Hepatocyte (in vitro differentiated cells): ENCODE measurements at regions not wholly inside any gene's neighbourhood (a gene's known extent, or its start where the extent isn't known, plus 50 kb on each side); places are given as distances from the start of the nearest gene placed in this dataset.
A peak's percentile ranks its signal among the peaks of the same experiment; 100 is the strongest.
"Not testable (repeated sequence)": the region's sequence is repeated elsewhere in the genome, so short reads cannot be mapped to it uniquely, and the experiment has no call there.

Source experiments
- DNase-seq: peaks from one replicate; pipeline ENCODE4 v3.0.0-alpha.2; 2016; ENCODE audit warnings: low spot score
- H2AFZ ChIP-seq: fragments of 200-600 bp; sonication (generic); 2 replicates; pipeline ENCODE4 v1.6.0; 2016; ENCODE audit warnings: antibody characterized with exemption, mild to moderate bottlenecking
- H3K27ac ChIP-seq: fragments of 200-600 bp; sonication (generic); 2 replicates; pipeline ENCODE4 v1.5.1; 2016; ENCODE audit warnings: mild to moderate bottlenecking
- H3K27me3 ChIP-seq: fragments of 200-600 bp; sonication (generic); 2 replicates; pipeline ENCODE4 v1.6.1; 2016
- H3K36me3 ChIP-seq: fragments of 200-600 bp; sonication (generic); replicated peaks from 2 replicates; pipeline ENCODE4 v1.5.1; 2016; ENCODE audit warnings: low read depth; ENCODE audit not compliant: insufficient read depth
- H3K4me1 ChIP-seq: fragments of 200-600 bp; sonication (generic); 2 replicates; pipeline ENCODE4 v1.5.1; 2016; ENCODE audit warnings: mild to moderate bottlenecking, moderate library complexity; ENCODE audit not compliant: insufficient read depth
- H3K4me2 ChIP-seq: fragments of 200-600 bp; sonication (generic); 2 replicates; pipeline ENCODE4 v1.6.0; 2016
- H3K4me3 ChIP-seq: fragments of 200-600 bp; sonication (generic); 2 replicates; pipeline ENCODE4 v1.5.1; 2016; ENCODE audit warnings: mild to moderate bottlenecking
- H3K79me2 ChIP-seq: fragments of 200-600 bp; sonication (generic); 2 replicates; pipeline ENCODE4 v1.6.0; 2017; ENCODE audit warnings: mild to moderate bottlenecking
- H3K9me2 ChIP-seq: fragments of 200-600 bp; sonication (generic); replicated peaks from 2 replicates; pipeline ENCODE4 v1.6.0; 2017; ENCODE audit warnings: mild to moderate bottlenecking; ENCODE audit not compliant: insufficient read depth
- H3K9me3 ChIP-seq: fragments of 200-600 bp; sonication (generic); 2 replicates; pipeline ENCODE4 v1.5.1; 2016; ENCODE audit warnings: low read depth, mild to moderate bottlenecking
- H4K20me1 ChIP-seq: fragments of 200-600 bp; sonication (generic); 2 replicates; pipeline ENCODE4 v1.6.0; 2016; ENCODE audit warnings: mild to moderate bottlenecking; ENCODE audit not compliant: insufficient read depth, poor library complexity, severe bottlenecking
- EZH2 ChIP-seq: fragments of 200-600 bp; sonication (generic); IDR thresholded peaks from 2 replicates; pipeline ENCODE4 v1.6.1; 2016; ENCODE audit warnings: antibody characterized with exemption, mild to moderate bottlenecking, borderline replicate concordance
- EZH2phosphoT487 ChIP-seq: fragments of 200-600 bp; sonication (generic); IDR thresholded peaks from one replicate; pipeline ENCODE4 v1.6.1; 2018; ENCODE audit warnings: antibody characterized with exemption, mild to moderate bottlenecking, low read depth, moderate library complexity; ENCODE audit not compliant: unreplicated experiment, severe bottlenecking
- WGBS: methylation state at CpG from one replicate; pipeline ENCODE4 v1.1.6; 2016; ENCODE audit warnings: low lambda C conversion rate; ENCODE audit errors: missing lambda C conversion rate; 5-methylcytosine and 5-hydroxymethylcytosine counted together
- TF ChIP-seq, protein P1 (sequence below): fragments of 200-600 bp; sonication (generic); IDR thresholded peaks from 2 replicates; pipeline ENCODE4 v1.5.1; 2016; ENCODE audit warnings: antibody characterized with exemption, mild to moderate bottlenecking; ENCODE audit not compliant: poor library complexity

DNA sequence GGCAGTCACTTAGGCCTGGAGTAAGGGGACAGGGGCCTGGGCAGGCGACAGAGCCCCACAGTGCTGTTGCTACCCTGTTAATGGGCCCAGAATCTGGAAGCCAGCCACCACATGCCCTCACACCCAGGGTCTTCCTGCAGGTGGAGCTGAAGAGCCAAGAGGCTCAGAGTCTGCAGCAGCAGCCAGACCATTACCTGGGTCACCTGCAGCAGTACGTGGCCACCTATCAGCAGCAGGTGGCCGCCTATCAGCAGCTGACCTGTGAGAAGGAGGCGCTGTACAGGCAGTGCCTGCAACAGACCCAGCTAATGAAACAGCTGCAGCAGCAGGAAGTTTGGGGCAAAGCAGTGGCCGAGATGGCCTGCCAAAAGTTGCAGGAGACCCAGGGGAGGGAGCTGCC, 104.2 kb upstream of the FAN1 start:
- WGBS = 50% methylated on average over 5 of the region's 5 CpGs
- H3K4me3 ChIP-seq = not testable (repeated sequence)

DNA sequence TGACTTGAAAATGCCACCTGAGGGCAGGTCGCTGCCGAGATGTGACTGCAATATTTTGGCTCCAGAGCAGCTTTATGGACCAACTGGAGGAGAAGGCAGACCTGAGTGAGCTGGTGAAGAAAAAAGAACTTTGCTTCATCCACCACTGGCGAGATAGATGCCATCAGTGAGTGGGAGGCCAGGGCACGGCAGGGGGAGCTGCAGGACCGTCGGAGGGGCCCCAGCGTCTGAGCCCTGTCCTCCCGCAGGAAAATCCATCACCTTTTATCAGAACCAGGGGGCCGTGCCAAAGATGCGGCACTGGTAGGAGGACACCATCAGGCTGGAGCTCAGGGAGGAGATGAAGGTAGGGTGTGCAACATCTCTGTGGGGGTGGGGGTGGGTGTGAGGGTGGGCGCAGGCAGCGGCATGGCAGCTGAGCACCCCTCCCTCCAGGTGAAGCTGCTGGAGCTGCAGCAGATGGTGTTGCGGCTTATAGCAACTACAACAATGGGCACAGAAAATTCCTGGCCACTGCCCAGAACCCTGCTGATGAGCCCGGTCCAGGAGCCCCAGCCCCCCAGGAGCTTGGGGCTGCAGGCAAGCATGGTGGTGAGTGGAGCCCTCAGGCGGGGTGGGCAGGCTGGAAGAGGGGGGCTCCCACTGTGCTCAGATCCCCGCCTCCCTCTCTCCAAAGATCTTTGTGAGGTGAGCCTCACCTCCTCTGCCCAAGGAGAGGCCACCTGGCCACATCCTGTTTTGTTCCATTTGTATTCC, 102.4 kb upstream of the FAN1 start:
- H3K9me2 ChIP-seq, H3K9me3 ChIP-seq, H3K4me1 ChIP-seq, H3K4me3 ChIP-seq, H2AFZ ChIP-seq, H3K79me2 ChIP-seq, H3K36me3 ChIP-seq, DNase-seq, H4K20me1 ChIP-seq, H3K27ac ChIP-seq, H3K27me3 ChIP-seq, H3K4me2 ChIP-seq: not testable (repeated sequence)
- WGBS = 58% methylated on average over 16 of the region's 16 CpGs
- TF ChIP-seq, protein P1, sequence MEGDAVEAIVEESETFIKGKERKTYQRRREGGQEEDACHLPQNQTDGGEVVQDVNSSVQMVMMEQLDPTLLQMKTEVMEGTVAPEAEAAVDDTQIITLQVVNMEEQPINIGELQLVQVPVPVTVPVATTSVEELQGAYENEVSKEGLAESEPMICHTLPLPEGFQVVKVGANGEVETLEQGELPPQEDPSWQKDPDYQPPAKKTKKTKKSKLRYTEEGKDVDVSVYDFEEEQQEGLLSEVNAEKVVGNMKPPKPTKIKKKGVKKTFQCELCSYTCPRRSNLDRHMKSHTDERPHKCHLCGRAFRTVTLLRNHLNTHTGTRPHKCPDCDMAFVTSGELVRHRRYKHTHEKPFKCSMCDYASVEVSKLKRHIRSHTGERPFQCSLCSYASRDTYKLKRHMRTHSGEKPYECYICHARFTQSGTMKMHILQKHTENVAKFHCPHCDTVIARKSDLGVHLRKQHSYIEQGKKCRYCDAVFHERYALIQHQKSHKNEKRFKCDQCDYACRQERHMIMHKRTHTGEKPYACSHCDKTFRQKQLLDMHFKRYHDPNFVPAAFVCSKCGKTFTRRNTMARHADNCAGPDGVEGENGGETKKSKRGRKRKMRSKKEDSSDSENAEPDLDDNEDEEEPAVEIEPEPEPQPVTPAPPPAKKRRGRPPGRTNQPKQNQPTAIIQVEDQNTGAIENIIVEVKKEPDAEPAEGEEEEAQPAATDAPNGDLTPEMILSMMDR = peak; percentile 35

More for the DNA sequence above, 104.2 kb upstream of the FAN1 start:
- H3K4me1 ChIP-seq, H3K9me3 ChIP-seq, H3K27me3 ChIP-seq, H3K79me2 ChIP-seq, H3K9me2 ChIP-seq, H3K27ac ChIP-seq, H3K36me3 ChIP-seq, H4K20me1 ChIP-seq, H3K4me2 ChIP-seq, DNase-seq, H2AFZ ChIP-seq: not testable (repeated sequence)
- TF ChIP-seq, protein P1 = peak; percentile 37

DNA sequence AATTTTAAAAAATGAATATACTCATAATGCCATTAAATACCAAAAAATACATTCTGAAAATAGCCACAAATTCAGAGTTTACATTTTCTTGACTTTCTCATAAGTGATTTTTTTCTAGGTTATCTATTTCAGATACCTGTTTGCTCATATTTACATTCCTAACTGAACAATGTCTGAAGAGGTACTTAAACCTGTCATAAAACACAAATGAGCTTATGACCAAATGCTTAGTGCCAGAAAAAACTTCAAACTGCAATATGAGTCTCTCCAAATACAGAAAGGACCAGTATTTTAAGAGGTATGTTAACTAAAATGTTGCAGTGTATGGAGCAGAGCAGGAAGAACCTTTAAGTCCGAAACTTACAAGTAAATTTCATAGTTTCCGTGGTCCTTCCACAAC, 101.7 kb upstream of the FAN1 start:
- not testable (repeated sequence) for DNase-seq, H3K27me3 ChIP-seq
- WGBS = 91% methylated on average over 2 of the region's 2 CpGs

DNA sequence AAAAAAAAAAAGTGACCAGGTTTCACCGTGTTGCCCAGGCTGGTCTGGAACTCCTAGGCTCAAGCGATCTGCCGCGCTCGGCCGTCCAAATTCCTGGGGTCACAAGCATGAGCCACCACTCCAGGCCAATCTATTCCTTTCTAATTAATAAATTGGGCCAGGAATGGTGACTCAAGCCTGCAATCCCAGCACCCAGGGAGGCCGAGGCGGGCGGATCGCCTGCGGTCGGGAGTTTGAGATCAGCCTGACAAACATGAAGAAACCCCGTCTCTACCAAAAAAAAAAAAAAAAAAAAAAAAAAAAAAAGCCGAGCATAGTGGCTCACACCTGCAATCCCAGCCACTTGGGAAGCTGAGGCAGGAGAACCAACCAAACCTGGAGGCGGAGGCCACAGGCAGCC, 100.0 kb upstream of the FAN1 start:
- H3K27ac ChIP-seq, H4K20me1 ChIP-seq, H3K79me2 ChIP-seq, H3K36me3 ChIP-seq, H3K9me3 ChIP-seq, H3K4me2 ChIP-seq, H3K27me3 ChIP-seq, H3K4me1 ChIP-seq, H2AFZ ChIP-seq, DNase-seq, H3K4me3 ChIP-seq, H3K9me2 ChIP-seq: not testable (repeated sequence)
- 95% methylated on average over 14 of the region's 15 CpGs for WGBS

More for the DNA sequence above, 101.7 kb upstream of the FAN1 start:
- not testable (repeated sequence) for H3K4me3 ChIP-seq, H3K9me2 ChIP-seq, H3K9me3 ChIP-seq, H3K36me3 ChIP-seq, H4K20me1 ChIP-seq, H3K4me2 ChIP-seq, H2AFZ ChIP-seq, H3K4me1 ChIP-seq, H3K79me2 ChIP-seq
- H3K27ac ChIP-seq = peak overlapping the region; percentile 9

DNA sequence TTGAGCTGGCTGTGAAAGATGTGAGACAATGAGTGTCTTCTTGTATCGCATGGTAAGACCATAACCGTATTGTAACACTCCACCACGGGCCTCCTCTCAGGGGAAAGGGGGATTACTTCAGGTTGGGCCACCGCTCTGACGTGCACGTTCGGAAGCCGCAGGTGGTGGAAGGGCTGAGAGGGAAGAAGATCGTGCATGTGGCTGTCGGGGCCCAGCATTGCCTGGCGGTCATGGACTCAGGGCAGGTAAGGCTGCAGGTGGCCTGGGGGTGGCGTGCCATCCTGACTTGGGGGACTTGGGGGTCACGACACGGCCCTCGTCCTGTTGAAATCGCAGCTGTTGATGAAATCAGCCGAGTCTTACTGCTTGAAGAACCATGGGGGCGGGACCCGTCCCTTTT, 87.3 kb upstream of the FAN1 start:
- Histone ChIP-seq H3K4me1 (no peaks in the 10 kb centered on the region), H3K4me3 (no peak overlapping the region), H3K36me3 (no peaks in the 10 kb centered on the region), H3K79me2 (no peaks in the 10 kb centered on the region), H2AFZ (no peak overlapping the region), H4K20me1 (no peaks in the 10 kb centered on the region), H3K27me3 (no peaks in the 10 kb centered on the region), H3K9me2 (no peaks in the 10 kb centered on the region), H3K27ac (no peak overlapping the region), H3K4me2 (no peak overlapping the region), H3K9me3 (no peaks in the 10 kb centered on the region)
- TF ChIP-seq, protein P1 = no peak
- TF ChIP-seq EZH2phosphoT487 (no peak), EZH2 (no peak)
- no peak for DNase-seq
- WGBS = 94% methylated on average over 19 of the region's 19 CpGs

DNA sequence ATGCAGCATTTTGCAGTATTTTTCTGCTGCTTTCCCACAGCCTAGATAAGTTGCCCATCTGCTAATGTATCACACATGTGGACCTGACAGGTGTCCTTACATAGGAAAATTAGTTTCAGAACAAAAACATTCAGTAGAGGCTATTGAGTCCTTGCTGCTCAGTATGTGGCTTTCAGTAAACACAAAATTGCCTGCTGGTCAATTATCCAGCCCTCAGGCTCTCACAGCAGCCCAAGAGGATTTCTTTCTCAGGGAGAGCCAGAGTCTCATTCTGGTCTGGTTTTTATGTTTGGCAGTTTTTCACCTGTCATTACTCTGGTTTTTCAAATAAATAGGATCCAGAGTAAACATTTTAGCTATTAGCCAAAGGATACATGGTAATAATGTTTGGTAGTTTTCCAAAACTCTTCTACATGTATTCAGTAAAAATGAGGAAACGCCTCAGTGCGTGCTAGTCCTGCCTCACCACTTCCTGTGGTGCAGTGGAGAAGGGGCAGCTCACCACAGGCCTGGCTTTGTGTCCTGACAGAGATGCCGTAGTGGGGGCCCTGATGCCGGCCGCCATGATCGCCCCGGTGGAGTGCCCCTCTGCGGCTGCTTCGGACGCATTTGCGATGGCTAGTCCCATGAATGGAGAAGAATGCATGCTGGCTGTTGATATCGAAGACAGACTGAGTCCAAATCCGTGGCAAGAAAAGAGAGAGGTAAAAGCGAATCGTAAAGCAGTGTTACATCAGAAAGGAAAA, 80.5 kb upstream of the FAN1 start:
- not testable (repeated sequence) for H4K20me1 ChIP-seq, DNase-seq, H3K36me3 ChIP-seq, H3K27me3 ChIP-seq, H3K4me1 ChIP-seq, H3K9me3 ChIP-seq, H2AFZ ChIP-seq, H3K79me2 ChIP-seq, H3K4me2 ChIP-seq, H3K4me3 ChIP-seq, H3K9me2 ChIP-seq, H3K27ac ChIP-seq
- 86% methylated on average over 15 of the region's 15 CpGs for WGBS
